SU-DHL-6 (cell line): ENCODE measurements at regions not wholly inside any gene's neighbourhood (a gene's known extent, or its start where the extent isn't known, plus 50 kb on each side); places are given as distances from the start of the nearest gene placed in this dataset.

Source experiments
- H2AFZ ChIP-seq: fragments of 200-600 bp; sonication (generic); 2 replicates; pipeline ENCODE4 v1.6.1; 2014; ENCODE audit warnings: low read depth, mild to moderate bottlenecking, moderate library complexity, mixed read lengths, antibody characterized with exemption, low read length; ENCODE audit not compliant: severe bottlenecking
- H3F3A ChIP-seq: fragments of 200-600 bp; shearing (Covaris generic); 2 replicates; pipeline ENCODE4 v1.6.0; 2016; ENCODE audit warnings: antibody characterized with exemption, mild to moderate bottlenecking; ENCODE audit not compliant: insufficient read depth
- H3K27ac ChIP-seq: fragments of 200-600 bp; sonication (generic); 2 replicates; pipeline ENCODE4 v1.5.1; 2016; ENCODE audit warnings: low read depth, mild to moderate bottlenecking, low read length, moderate library complexity, mixed read lengths
- H3K27me3 ChIP-seq: fragments of 200-600 bp; sonication (generic), shearing (Covaris generic); 2 replicates; pipeline ENCODE4 v1.6.0; 2014; ENCODE audit warnings: mild to moderate bottlenecking, low read length
- H3K36me3 ChIP-seq: fragments of 200-600 bp; sonication (generic); 2 replicates; pipeline ENCODE4 v1.6.1; 2014; ENCODE audit warnings: mild to moderate bottlenecking, low read length, mixed read lengths
- H3K4me2 ChIP-seq: fragments of 300-600, 200-600 bp; shearing (Covaris generic), sonication (generic); 2 replicates; pipeline ENCODE4 v1.6.0; 2014; ENCODE audit warnings: low read length, low read depth, mild to moderate bottlenecking; ENCODE audit not compliant: poor library complexity, severe bottlenecking
- H3K4me3 ChIP-seq: fragments of 200-600 bp; sonication (generic); 2 replicates; pipeline ENCODE4 v1.5.1; 2014; ENCODE audit warnings: antibody characterized with exemption, low read length, mild to moderate bottlenecking, mixed read lengths; ENCODE audit not compliant: insufficient read depth, poor library complexity, severe bottlenecking
- H3K79me2 ChIP-seq: fragments of 200-600 bp; sonication (generic); 2 replicates; pipeline ENCODE4 v1.6.1; 2014; ENCODE audit warnings: mild to moderate bottlenecking, low read length, moderate library complexity; ENCODE audit not compliant: insufficient read depth
- H3K9ac ChIP-seq: fragments of 200-600 bp; sonication (generic); 2 replicates; pipeline ENCODE4 v1.7.0; 2014; ENCODE audit warnings: mild to moderate bottlenecking, low read length
- H3K9me2 ChIP-seq: fragments of 200-600 bp; sonication (generic); replicated peaks from 2 replicates; pipeline ENCODE4 v1.6.1; 2014; ENCODE audit warnings: low read length; ENCODE audit not compliant: insufficient read depth
- H3K9me3 ChIP-seq: fragments of 200-600 bp; sonication (generic); 2 replicates; pipeline ENCODE4 v1.6.1; 2014; ENCODE audit warnings: low read length, mixed read lengths; ENCODE audit not compliant: insufficient read depth
- H4K20me1 ChIP-seq: fragments of 200-600 bp; sonication (generic); 2 replicates; pipeline ENCODE4 v1.6.1; 2014; ENCODE audit warnings: low read depth, mild to moderate bottlenecking, antibody characterized with exemption, low read length, moderate library complexity, mixed read lengths
- EZH2phosphoT487 ChIP-seq: fragments of 200-600 bp; sonication (generic), shearing (Covaris generic); conservative IDR thresholded peaks from 2 replicates; pipeline ENCODE4 v1.6.1; 2018; ENCODE audit warnings: mild to moderate bottlenecking, antibody characterized with exemption, low read length, moderate library complexity, mixed read lengths
- TF ChIP-seq, protein P1 (sequence below): fragments of 200-600 bp; sonication (generic); IDR thresholded peaks from one replicate; pipeline ENCODE4 v1.5.1; 2017; ENCODE audit warnings: antibody characterized with exemption, mild to moderate bottlenecking, low read length, moderate library complexity; ENCODE audit not compliant: insufficient read depth, poor library complexity, severe bottlenecking

GRCh38 chr2:221304916-221305315 lies 267.2 kb downstream of the EPHA4 start:
- no peaks in the 10 kb centered on the region for H3K36me3 ChIP-seq
- H4K20me1 ChIP-seq: no peaks in the 10 kb centered on the region
- H3K4me3 ChIP-seq: no peak overlapping the region
- no peaks in the 10 kb centered on the region for H3K9me3 ChIP-seq
- no peaks in the 10 kb centered on the region for H3K9me2 ChIP-seq
- no peak overlapping the region for H2AFZ ChIP-seq
- TF ChIP-seq, protein P1, sequence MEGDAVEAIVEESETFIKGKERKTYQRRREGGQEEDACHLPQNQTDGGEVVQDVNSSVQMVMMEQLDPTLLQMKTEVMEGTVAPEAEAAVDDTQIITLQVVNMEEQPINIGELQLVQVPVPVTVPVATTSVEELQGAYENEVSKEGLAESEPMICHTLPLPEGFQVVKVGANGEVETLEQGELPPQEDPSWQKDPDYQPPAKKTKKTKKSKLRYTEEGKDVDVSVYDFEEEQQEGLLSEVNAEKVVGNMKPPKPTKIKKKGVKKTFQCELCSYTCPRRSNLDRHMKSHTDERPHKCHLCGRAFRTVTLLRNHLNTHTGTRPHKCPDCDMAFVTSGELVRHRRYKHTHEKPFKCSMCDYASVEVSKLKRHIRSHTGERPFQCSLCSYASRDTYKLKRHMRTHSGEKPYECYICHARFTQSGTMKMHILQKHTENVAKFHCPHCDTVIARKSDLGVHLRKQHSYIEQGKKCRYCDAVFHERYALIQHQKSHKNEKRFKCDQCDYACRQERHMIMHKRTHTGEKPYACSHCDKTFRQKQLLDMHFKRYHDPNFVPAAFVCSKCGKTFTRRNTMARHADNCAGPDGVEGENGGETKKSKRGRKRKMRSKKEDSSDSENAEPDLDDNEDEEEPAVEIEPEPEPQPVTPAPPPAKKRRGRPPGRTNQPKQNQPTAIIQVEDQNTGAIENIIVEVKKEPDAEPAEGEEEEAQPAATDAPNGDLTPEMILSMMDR: no peak
- no peak for TF ChIP-seq EZH2phosphoT487
- no peak overlapping the region for H3K9ac ChIP-seq
- H3K27me3 ChIP-seq: no peaks in the 10 kb centered on the region
- no peaks in the 10 kb centered on the region for H3F3A ChIP-seq
- H3K79me2 ChIP-seq: no peaks in the 10 kb centered on the region
- no peak overlapping the region for H3K4me2 ChIP-seq
- H3K27ac ChIP-seq: no peak overlapping the region

- Histone ChIP-seq H3K9me3 (no peaks in the 10 kb centered on the region), H3K36me3 (no peaks in the 10 kb centered on the region), H4K20me1 (no peaks in the 10 kb centered on the region), H3K4me2 (no peak overlapping the region), H3K9me2 (no peaks in the 10 kb centered on the region), H3K4me3 (no peak overlapping the region), H3F3A (no peaks in the 10 kb centered on the region), H3K27ac (no peak overlapping the region), H3K27me3 (no peaks in the 10 kb centered on the region), H3K79me2 (no peaks in the 10 kb centered on the region), H2AFZ (no peak overlapping the region), H3K9ac (no peak overlapping the region)
- no peak for TF ChIP-seq EZH2phosphoT487
- TF ChIP-seq, protein P1: no peak
Measured at GRCh38 chr2:221308507-221309066, 263.5 kb downstream of the EPHA4 start.

DNA sequence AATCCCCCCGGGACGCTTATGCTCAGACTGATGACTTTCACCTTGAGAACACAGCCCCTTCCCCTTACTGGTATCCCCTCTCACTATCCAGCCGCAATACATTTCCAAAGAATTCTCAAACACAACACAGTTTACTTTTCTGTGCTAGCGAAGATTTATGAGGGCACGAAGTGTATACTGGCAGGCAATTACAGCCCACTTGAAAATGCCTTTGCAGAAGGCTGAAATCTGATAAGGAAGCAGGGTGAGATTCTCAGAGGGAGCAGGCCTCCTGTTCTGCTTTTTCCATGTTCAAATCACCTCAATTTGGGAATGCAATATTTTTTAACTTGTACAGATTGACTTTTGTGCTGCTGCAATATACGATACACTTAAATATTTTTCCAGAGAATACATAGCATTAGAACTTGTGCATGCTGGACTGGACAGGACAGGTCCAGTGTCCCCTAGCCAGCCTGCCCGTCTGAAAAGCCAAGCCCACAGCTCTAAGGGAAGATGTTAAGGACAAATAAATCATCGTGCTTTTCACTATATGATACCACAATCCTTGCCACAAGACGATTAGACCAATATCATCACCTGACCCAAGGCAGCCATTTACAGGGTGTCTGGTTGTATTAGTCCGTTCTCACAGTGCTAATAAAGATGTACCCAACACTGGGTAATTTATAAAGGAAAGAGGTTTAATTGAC lies 262.1 kb downstream of the EPHA4 start:
- H4K20me1 ChIP-seq: no peaks in the 10 kb centered on the region
- no peaks in the 10 kb centered on the region for H3K36me3 ChIP-seq
- H2AFZ ChIP-seq: no peak overlapping the region
- H3K9me3 ChIP-seq: no peaks in the 10 kb centered on the region
- no peak overlapping the region for H3K4me2 ChIP-seq
- H3K79me2 ChIP-seq: no peaks in the 10 kb centered on the region
- TF ChIP-seq EZH2phosphoT487: no peak
- TF ChIP-seq, protein P1: no peak
- H3K9me2 ChIP-seq: no peaks in the 10 kb centered on the region
- no peak overlapping the region for H3K27ac ChIP-seq
- H3K9ac ChIP-seq: no peak overlapping the region
- no peak overlapping the region for H3K4me3 ChIP-seq
- H3K27me3 ChIP-seq: no peaks in the 10 kb centered on the region
- H3F3A ChIP-seq: no peaks in the 10 kb centered on the region
